ENCODE measurements at regions not wholly inside any gene's neighbourhood (a gene's known extent, or its start where the extent isn't known, plus 50 kb on each side); places are given as distances from the start of the nearest gene placed in this dataset.
"Not testable (repeated sequence)": the region's sequence is repeated elsewhere in the genome, so short reads cannot be mapped to it uniquely, and the experiment has no call there.

- DNase-seq (ENCODE audit: low read depth in 3 of 3, low spot score in 2 of 3): no peak
These were observed 77.2 kb upstream of the IRX4 start for GRCh38 chr5:1959725-1960581.

DNA sequence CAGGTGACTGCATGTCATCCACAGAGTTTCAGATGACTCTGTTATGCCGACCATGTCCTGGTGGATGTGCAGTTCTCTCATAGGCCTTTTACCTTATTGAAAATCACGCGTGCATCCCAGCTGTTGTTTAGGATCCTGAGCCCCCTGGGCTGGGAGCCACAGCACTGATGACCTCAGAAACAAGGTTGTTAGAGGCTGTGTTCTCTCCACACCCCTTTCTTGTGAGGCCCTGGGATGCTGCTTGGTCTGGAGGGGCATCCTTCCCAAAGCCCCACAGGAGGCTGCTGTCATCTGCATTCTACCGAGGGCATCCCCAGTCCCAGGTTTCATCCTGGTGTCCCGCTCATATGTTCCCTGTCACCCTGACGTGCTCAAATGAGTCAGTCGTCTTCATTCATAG lies 76.5 kb upstream of the IRX4 start:
- DNase-seq (ENCODE audit: low read depth in 3 of 3, low spot score in 2 of 3): no peak

GRCh38 chr5:1958211-1959010 lies 75.7 kb upstream of the IRX4 start:
- no peak for DNase-seq (ENCODE audit: low read depth in 3 of 3, low spot score in 2 of 3)

- DNase-seq (ENCODE audit: low read depth in 3 of 3, low spot score in 2 of 3): no peak
These were observed 72.9 kb upstream of the IRX4 start for GRCh38 chr5:1955586-1955985.

DNA sequence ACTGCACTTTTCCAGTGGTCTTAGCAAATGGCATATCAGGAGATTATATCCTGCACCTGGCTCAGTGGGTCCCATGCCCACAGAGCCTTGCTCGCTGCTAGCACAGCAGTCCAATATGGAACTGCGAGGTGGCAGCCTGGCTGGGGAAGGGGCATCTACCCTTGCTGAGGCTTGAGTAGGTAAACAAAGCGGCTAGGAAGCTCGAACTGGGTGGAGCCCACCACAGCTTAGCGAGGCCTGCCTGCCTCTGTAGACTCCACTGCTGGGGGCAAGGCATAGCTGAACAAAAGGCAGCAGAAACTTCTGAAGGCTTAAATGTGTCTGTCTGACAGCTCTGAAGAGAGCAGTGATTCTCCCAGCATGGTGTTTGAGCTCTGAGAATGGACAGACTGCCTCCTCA lies 71.0 kb upstream of the IRX4 start:
- DNase-seq (ENCODE audit: low read depth in 3 of 3, low spot score in 2 of 3): not testable (repeated sequence)

DNA sequence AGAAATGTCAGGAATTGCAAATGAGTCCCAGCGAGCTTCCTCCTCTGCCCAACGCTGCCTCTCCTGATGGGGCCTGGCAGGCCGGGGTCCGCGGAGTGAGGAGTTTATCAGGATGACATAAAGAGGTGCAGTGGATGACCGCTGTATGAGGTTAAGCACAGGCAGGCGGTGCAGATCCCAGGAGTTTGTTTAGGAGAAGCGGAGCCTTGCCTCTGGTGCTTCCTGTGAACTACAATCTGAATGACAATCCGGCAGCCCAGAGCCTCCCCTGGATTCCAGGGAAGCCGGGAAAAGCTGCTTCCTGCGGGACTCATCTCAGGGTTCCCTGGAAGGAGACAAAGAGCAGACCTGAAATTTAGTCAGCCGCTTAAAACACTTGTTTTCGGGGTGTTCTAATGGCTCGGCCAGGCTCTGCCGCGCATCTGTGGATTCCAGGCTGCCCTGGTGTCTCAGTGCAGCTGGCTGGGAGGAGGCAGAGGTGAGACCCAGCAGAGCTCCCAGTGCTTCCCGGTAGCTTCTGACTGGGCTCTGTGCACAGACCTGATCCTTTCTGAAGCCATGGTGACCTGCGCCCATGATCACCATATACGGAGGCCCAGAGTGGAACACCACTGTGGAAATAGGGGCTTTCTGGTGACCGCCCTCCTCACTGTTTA lies 69.8 kb upstream of the IRX4 start:
- DNase-seq (ENCODE audit: low read depth in 3 of 3, low spot score in 2 of 3): no peak

DNA sequence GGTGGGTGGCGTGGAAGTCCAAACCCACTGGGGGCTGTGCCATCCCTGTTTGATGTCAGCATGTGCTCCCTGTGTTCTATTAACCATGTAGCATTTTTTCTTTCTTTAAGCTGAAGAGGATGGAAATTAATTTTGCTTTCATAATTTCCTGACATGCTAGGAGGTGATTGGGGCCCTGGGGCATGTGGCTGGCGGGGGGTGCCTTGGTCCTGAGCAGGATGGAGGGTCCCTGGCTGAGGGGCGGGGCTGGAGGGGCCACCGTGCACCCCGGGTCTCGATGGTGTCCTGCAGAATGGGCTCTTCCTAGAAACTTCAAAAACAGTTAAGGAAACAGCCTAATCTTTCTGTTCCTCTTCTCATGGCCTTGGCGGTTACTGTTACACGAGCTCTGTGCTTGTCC lies 69.3 kb upstream of the IRX4 start:
- DNase-seq (ENCODE audit: low read depth in 3 of 3, low spot score in 2 of 3): no peak

DNA sequence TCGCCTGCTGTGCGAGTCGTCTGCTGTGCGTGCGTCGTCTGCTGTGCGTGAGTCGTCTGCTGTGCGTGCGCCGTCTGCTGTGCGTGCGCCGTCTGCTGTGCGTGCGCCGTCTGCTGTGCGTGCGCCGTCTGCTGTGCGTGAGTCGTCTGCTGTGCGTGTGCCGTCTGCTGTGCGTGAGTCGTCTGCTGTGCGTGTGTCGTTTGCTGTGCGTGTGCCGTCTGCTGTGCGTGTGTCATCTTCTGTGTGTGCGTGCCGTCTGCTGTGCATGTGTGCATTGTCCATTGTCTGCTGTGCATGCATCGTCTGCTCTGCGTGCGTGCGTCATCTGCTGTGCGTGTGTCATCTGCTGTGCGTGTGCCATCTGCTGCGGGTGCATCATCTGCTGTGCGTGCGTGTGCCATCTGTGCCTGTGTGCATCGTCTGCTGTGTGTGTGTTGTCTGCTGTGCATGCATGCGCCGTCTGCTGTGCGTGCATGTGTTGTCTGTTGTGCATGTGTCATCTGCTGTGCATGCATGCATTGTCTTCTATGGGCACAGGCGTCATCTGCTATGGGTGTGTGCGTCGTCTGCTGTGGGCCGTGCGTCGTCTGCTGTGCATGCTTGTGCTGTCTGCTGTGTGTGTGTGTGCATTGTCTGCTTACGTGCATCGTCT lies 68.6 kb upstream of the IRX4 start:
- no peak for DNase-seq (ENCODE audit: low read depth in 3 of 3, low spot score in 2 of 3)

DNA sequence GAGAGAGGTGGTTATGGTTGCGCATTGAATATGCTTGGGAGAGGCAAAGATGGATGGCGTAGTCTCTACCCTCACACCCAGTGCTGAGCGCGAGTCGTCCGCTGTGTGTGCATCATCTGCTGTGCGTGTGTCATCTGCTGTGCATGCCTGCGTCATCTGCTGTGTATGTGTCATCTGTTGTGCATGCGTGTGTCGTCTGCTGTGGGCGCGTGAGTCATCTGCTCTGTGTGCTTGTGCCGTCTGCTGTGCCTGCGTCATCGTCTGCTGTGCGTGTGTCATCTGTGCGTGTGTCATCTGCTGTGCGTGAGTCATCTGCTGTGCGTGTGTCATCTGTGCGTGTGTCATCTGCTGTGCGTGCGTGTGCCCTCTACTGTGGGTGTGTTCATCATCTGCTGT lies 68.0 kb upstream of the IRX4 start:
- DNase-seq (ENCODE audit: low read depth in 3 of 3, low spot score in 2 of 3): no peak

GRCh38 chr5:1950096-1950707 lies 67.5 kb upstream of the IRX4 start:
- DNase-seq (ENCODE audit: low read depth in 3 of 3, low spot score in 2 of 3): no peak

- no peak for DNase-seq (ENCODE audit: low read depth in 3 of 3, low spot score in 2 of 3)
These were observed 66.5 kb upstream of the IRX4 start for GRCh38 chr5:1949253-1949652.

GRCh38 chr5:1948663-1949191 lies 66.0 kb upstream of the IRX4 start:
- no peak for DNase-seq (ENCODE audit: low read depth in 3 of 3, low spot score in 2 of 3)

DNA sequence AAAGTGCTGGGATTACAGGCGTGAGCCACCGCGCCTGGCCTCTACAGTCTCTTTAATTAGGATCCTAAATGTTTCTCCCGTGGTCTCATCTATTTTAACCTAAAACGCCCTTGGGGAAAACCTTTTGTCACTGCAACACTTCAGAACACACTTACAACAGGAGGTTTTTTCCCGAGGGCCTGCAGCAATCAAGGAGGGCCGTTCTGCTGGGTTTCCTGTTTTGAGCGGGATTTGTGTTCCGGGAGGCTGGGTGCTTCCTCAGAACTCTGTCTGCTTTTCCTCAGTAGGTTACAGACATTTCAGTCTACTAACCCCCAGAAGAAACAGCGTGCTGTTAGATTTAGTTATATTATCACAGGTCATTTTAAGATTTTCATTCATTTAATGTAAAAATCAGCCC lies 65.4 kb upstream of the IRX4 start:
- no peak for DNase-seq (ENCODE audit: low read depth in 3 of 3, low spot score in 2 of 3)

- DNase-seq (ENCODE audit: low read depth in 3 of 3, low spot score in 2 of 3): no peak
These were observed 64.1 kb upstream of the IRX4 start for GRCh38 chr5:1946776-1947175.

DNA sequence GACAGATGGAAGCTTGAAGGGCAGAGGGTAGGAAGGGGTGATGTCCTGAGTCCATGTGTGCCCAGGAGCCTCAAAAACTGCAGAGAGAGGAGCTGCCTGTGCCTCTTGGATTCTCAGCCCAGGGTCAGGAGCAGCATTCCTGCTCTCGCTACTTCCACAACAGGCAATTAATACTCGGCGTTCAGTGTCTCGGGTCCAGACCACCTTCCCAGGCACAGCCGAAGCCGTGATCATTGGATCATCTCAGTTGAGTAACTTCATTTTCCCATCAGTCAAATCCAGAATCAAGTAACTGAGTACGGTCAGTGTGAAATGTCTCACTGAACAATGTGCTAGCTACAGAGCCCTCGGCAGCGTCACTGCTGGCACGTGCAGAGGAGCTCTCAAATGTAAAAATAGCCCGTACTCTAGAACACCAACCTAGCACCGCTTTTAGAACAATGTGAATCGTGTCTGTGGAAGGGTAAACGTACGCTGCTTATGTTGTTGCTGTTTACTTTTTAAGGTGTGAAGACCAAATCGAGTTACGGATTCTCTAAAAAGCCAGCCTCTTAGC lies 63.5 kb upstream of the IRX4 start:
- no peak for DNase-seq (ENCODE audit: low read depth in 3 of 3, low spot score in 2 of 3)

- DNase-seq (ENCODE audit: low read depth in 3 of 3, low spot score in 2 of 3): no peak
These were observed 62.9 kb upstream of the IRX4 start for GRCh38 chr5:1945606-1946005.

- no peak for DNase-seq (ENCODE audit: low read depth in 3 of 3, low spot score in 2 of 3)
These were observed 61.7 kb upstream of the IRX4 start for GRCh38 chr5:1944408-1944807.

- no peak for DNase-seq (ENCODE audit: low read depth in 3 of 3, low spot score in 2 of 3)
These were observed 60.8 kb upstream of the IRX4 start for GRCh38 chr5:1943481-1943880.

DNA sequence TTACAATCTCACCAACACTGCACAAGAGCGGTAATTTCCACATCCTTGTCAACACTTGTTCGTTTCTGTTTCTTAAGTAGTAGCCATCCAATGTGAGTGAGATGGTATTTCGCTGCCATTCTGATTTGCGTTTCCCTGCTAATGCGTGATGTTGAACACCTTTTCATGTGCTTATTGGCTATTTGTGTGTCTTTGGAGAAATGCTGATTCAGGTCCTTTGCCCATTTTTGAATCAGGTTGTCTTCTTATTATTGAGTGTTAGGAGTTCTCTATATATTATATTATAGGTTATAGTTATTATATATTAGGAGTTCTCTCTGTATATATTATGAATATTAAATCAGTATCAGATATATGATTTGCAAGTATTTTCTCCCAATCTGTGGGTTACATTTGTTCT lies 59.9 kb upstream of the IRX4 start:
- DNase-seq (ENCODE audit: low read depth in 3 of 3, low spot score in 2 of 3): no peak

- DNase-seq (ENCODE audit: low read depth in 3 of 3, low spot score in 2 of 3): no peak
These were observed 59.4 kb upstream of the IRX4 start for GRCh38 chr5:1942158-1942557.
